Thymus (tissue), 11 donors: ENCODE measurements at regions not wholly inside any gene's neighbourhood (a gene's known extent, or its start where the extent isn't known, plus 50 kb on each side); places are given as distances from the start of the nearest gene placed in this dataset.

ENCODE experiments used
- DNase-seq, 9 donors: peaks; one replicate each; pipeline ENCODE4 v3.0.0-alpha.2; 2013; ENCODE audit warnings: low spot score in 9 of 9, low read depth in 6 of 9, missing footprints in 1 of 9
- H3K27ac ChIP-seq, 2 donors: one replicate each; pipeline ENCODE4 v1.5.1; 2013; ENCODE audit warnings: control low read depth in 1 of 2, low read depth in 1 of 2, low read length in 1 of 2, mild to moderate bottlenecking in 1 of 2, moderate library complexity in 1 of 2
- H3K27me3 ChIP-seq, 2 donors: one replicate each; pipeline ENCODE4 v1.5.1; 2013; ENCODE audit warnings: low read length in 1 of 2; ENCODE audit not compliant: control insufficient read depth in 2 of 2, insufficient read depth in 1 of 2
- H3K36me3 ChIP-seq, 2 donors: one replicate each; pipeline ENCODE4 v1.5.1; 2013; ENCODE audit warnings: low read length in 1 of 2, mild to moderate bottlenecking in 1 of 2, moderate library complexity in 1 of 2; ENCODE audit not compliant: control insufficient read depth in 2 of 2, insufficient read depth in 2 of 2
- H3K4me1 ChIP-seq, 2 donors: one replicate each; pipeline ENCODE4 v1.5.1; 2013; ENCODE audit warnings: low read length in 2 of 2; ENCODE audit not compliant: control insufficient read depth in 2 of 2, insufficient read depth in 2 of 2
- H3K4me3 ChIP-seq, 2 donors: one replicate each; pipeline ENCODE4 v1.5.1; 2013; ENCODE audit warnings: low read length in 2 of 2, control low read depth in 1 of 2, mild to moderate bottlenecking in 1 of 2
- H3K9me3 ChIP-seq, 2 donors: one replicate each; pipeline ENCODE4 v1.5.1; 2013; ENCODE audit warnings: low read length in 1 of 2, mild to moderate bottlenecking in 1 of 2; ENCODE audit not compliant: control insufficient read depth in 2 of 2, insufficient read depth in 1 of 2
- WGBS: extraction: QIAGEN DNeasy Blood & Tissue Kit; methylation state at CpG from one replicate; pipeline ENCODE4 v1.1.7; 2013; 5-methylcytosine and 5-hydroxymethylcytosine counted together
- donor health status: healthy.

GRCh38 chr7:34539003-34539402 is 119.0 kb upstream of the NPSR1 start:
- Histone ChIP-seq H3K4me3 (no peak overlapping the region), H3K27me3 (no peaks in the 10 kb centered on the region), H3K27ac (no peak overlapping the region), H3K4me1 (no peaks in the 10 kb centered on the region), H3K36me3 (no peaks in the 10 kb centered on the region), H3K9me3 (no peaks in the 10 kb centered on the region)
- no peak for DNase-seq
- WGBS = 97% methylated on average over 1 of the region's 1 CpG

- Histone ChIP-seq H3K4me1 (no peaks in the 10 kb centered on the region), H3K4me3 (no peak overlapping the region), H3K27ac (no peak overlapping the region), H3K9me3 (peaks cover 0 to 8% of the 10 kb centered on the region in 2 donors), H3K36me3 (no peaks in the 10 kb centered on the region), H3K27me3 (no peaks in the 10 kb centered on the region)
- WGBS = 96% methylated on average over 13 of the region's 13 CpGs
- DNase-seq = no peak
Measured at GRCh38 chr7:34544621-34545020, 113.4 kb upstream of the NPSR1 start.

DNA sequence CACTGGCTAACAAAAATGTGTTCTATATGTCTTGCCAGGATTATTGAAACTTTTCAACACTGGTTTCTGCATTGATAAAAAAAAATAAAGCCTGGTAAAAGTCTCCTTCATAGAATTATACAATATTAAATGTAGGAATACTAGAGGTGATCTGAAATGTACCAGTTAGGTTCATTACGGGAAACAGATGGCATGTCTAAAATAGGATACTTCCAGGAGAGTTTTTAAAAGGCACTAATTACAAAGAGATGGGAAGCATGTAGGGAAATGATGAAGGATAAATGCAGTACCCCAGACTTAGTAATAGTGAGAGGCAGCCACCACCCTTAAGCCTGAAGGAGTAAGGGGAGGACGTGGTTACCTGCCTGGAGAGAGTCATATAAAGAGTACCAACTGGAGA is 107.0 kb upstream of the NPSR1 start:
- DNase-seq = no peak
- no peaks in the 10 kb centered on the region for H3K36me3 ChIP-seq
- H3K4me1 ChIP-seq = no peaks in the 10 kb centered on the region
- H3K4me3 ChIP-seq = no peak overlapping the region
- H3K9me3 ChIP-seq = peaks cover 2 to 13% of the 10 kb centered on the region in 2 donors
- H3K27me3 ChIP-seq = no peaks in the 10 kb centered on the region
- H3K27ac ChIP-seq = no peak overlapping the region
- 81% methylated on average over 2 of the region's 2 CpGs for WGBS

DNA sequence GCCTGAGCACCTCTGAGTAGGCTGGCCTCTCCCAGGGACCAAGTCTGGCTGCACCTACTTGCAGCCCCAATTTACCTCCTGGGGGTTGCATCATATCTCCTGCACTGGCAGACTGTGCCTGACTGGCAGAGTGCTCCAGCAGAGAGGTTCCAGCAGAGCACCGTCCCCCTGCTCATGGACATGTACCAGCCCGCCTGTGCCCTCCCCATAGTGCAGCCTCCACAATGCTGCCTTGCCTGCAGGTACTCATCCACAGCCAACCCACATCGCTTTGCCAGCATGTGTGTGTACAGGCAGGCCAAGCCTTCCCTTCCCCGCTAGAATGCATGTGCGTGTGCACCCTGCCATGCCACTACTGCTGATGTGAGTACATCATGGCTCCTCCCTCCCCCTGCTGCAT is 105.5 kb upstream of the NPSR1 start:
- H3K4me3 ChIP-seq = no peak overlapping the region
- 96% methylated on average over 5 of the region's 5 CpGs for WGBS
- no peaks in the 10 kb centered on the region for H3K4me1 ChIP-seq
- no peaks in the 10 kb centered on the region for H3K36me3 ChIP-seq
- peaks cover 2 to 13% of the 10 kb centered on the region in 2 donors for H3K9me3 ChIP-seq
- no peak for DNase-seq
- no peak overlapping the region for H3K27ac ChIP-seq
- no peaks in the 10 kb centered on the region for H3K27me3 ChIP-seq

- Histone ChIP-seq H3K27me3 (no peaks in the 10 kb centered on the region), H3K9me3 (peaks cover 0 to 3% of the 10 kb centered on the region in 2 donors), H3K36me3 (no peaks in the 10 kb centered on the region), H3K27ac (no peak overlapping the region), H3K4me3 (no peak overlapping the region), H3K4me1 (no peaks in the 10 kb centered on the region)
- DNase-seq = no peak
- WGBS = 97% methylated on average over 4 of the region's 4 CpGs
Measured at GRCh38 chr7:34558022-34558421, 100.0 kb upstream of the NPSR1 start.

DNA sequence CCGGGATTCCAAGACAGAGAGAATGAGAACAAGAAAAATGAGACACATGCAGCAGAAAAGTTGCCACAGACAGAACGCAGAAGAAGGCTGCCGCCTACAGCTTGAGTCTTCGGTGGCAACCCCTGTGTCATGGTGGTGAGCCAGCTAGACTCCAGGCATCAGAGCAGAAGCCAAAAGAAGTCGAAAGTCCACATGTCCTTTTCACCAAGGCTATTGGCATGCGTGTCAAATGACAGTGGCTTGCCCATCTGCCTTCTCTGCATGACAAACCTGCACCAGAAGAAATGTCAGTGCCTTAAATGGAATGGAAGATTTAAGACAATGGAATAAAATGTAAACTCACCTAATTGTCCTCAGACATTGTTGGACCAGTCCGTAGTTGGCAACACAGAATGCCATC is 93.9 kb upstream of the NPSR1 start:
- peaks cover 0 to 6% of the 10 kb centered on the region in 2 donors for H3K9me3 ChIP-seq
- DNase-seq = no peak
- WGBS = 94% methylated on average over 7 of the region's 7 CpGs

GRCh38 chr7:34567906-34568305 is 90.1 kb upstream of the NPSR1 start:
- WGBS = 17% methylated on average over 1 of the region's 1 CpG
- DNase-seq = no peak
- Histone ChIP-seq H3K27me3 (no peaks in the 10 kb centered on the region), H3K27ac (no peak overlapping the region), H3K4me1 (no peaks in the 10 kb centered on the region), H3K9me3 (peaks cover 0 to 9% of the 10 kb centered on the region in 2 donors), H3K36me3 (no peaks in the 10 kb centered on the region), H3K4me3 (no peak overlapping the region)

More for the DNA sequence above, 93.9 kb upstream of the NPSR1 start:
- no peaks in the 10 kb centered on the region for H3K36me3 ChIP-seq
- H3K4me3 ChIP-seq = no peak overlapping the region
- no peak overlapping the region for H3K27ac ChIP-seq
- no peaks in the 10 kb centered on the region for H3K27me3 ChIP-seq
- H3K4me1 ChIP-seq = no peaks in the 10 kb centered on the region

DNA sequence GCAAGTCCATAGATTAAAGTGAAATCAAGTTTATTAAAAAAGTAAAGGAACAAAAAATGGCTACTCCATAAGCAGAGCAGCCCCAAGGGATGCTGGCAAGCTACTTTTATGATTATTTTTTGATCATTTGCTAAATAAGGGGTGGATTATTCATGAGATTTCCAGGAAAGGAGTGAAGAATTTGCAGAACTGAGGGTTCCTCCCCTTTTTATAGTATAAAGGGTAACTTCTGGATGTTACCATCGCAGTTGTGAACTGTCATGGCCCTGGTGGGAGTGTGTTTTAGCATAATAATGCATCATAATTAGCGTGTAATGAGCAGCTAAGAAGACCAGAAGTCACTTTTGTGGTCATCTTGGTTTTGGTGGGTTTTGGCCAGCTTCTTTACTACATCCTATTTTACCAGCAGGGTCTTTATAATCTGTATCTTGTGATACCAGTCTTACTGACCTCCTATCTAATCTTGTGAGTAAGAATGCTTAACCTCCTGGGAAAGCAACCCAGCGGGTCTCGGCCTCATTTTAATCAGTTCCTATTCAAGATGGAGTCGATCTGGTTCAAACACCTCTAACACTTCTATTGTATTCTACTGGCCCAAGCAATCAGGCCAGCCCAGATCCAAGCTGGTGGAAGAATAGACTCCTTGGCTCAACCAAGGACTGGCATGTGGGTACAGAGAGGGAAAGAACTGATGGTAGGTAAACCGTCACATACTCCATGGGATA is 87.9 kb upstream of the NPSR1 start:
- DNase-seq = no peak
- H3K9me3 ChIP-seq = peaks cover 0 to 3% of the 10 kb centered on the region in 2 donors
- no peaks in the 10 kb centered on the region for H3K36me3 ChIP-seq
- WGBS = 91% methylated on average over 6 of the region's 6 CpGs
- no peaks in the 10 kb centered on the region for H3K4me1 ChIP-seq
- H3K4me3 ChIP-seq = no peak overlapping the region
- no peaks in the 10 kb centered on the region for H3K27me3 ChIP-seq
- H3K27ac ChIP-seq = no peak overlapping the region

- Histone ChIP-seq H3K27ac (no peak overlapping the region), H3K27me3 (no peaks in the 10 kb centered on the region), H3K36me3 (no peaks in the 10 kb centered on the region), H3K9me3 (no peaks in the 10 kb centered on the region), H3K4me3 (no peak overlapping the region), H3K4me1 (no peaks in the 10 kb centered on the region)
- no peak for DNase-seq
- 83% methylated on average over 2 of the region's 2 CpGs for WGBS
Measured at GRCh38 chr7:34575006-34575405, 83.0 kb upstream of the NPSR1 start.
